ENCODE measurements at regions not wholly inside any gene's neighbourhood (a gene's known extent, or its start where the extent isn't known, plus 50 kb on each side); places are given as distances from the start of the nearest gene placed in this dataset.

- DNase-seq (ENCODE audit: low read depth, low spot score) = no peak
- no peak for TF ChIP-seq CTCF (IDR thresholded peaks at IDR 0.05; ENCODE audit: low read depth, low read length)
- in situ Hi-C loops (cut with HindIII; ENCODE audit: low sequenced_read_pairs) = no loop called here
- no peak overlapping the region for H3K4me3 ChIP-seq (ENCODE audit: low read depth, low read length)
These were observed 206.8 kb upstream of the NPSR1 start for GRCh38 chr7:34451183-34451582.

- H3K4me3 ChIP-seq (ENCODE audit: low read depth, low read length) = no peak overlapping the region
- DNase-seq (ENCODE audit: low read depth, low spot score) = peak; percentile 48
- no peak for TF ChIP-seq CTCF (IDR thresholded peaks at IDR 0.05; ENCODE audit: low read depth, low read length)
- in situ Hi-C loops (cut with HindIII; ENCODE audit: low sequenced_read_pairs) = no loop called here
These were observed 206.1 kb upstream of the NPSR1 start for GRCh38 chr7:34451923-34452322.

- no peak for DNase-seq (ENCODE audit: low read depth, low spot score)
- in situ Hi-C loops (cut with HindIII; ENCODE audit: low sequenced_read_pairs) = no loop called here
These were observed 205.7 kb upstream of the NPSR1 start for GRCh38 chr7:34452363-34452762.

GRCh38 chr7:34453150-34453549, 204.9 kb upstream of the NPSR1 start:
- in situ Hi-C loops (cut with HindIII; ENCODE audit: low sequenced_read_pairs) = no loop called here
- peak; percentile 48 for DNase-seq (ENCODE audit: low read depth, low spot score)
- TF ChIP-seq CTCF (IDR thresholded peaks at IDR 0.05; ENCODE audit: low read depth, low read length) = no peak
- H3K4me3 ChIP-seq (ENCODE audit: low read depth, low read length) = no peak overlapping the region

More at GRCh38 chr7:34452363-34452762, 205.7 kb upstream of the NPSR1 start:
- H3K4me3 ChIP-seq (ENCODE audit: low read depth, low read length) = no peak overlapping the region
- TF ChIP-seq CTCF (IDR thresholded peaks at IDR 0.05; ENCODE audit: low read depth, low read length) = no peak

GRCh38 chr7:34454381-34454780, 203.6 kb upstream of the NPSR1 start:
- no peak overlapping the region for H3K4me3 ChIP-seq (ENCODE audit: low read depth, low read length)
- no peak for TF ChIP-seq CTCF (IDR thresholded peaks at IDR 0.05; ENCODE audit: low read depth, low read length)
- in situ Hi-C loops (cut with HindIII; ENCODE audit: low sequenced_read_pairs) = no loop called here

GRCh38 chr7:34457329-34457728, 200.7 kb upstream of the NPSR1 start:
- in situ Hi-C loops (cut with HindIII; ENCODE audit: low sequenced_read_pairs) = no loop called here
- DNase-seq (ENCODE audit: low read depth, low spot score) = no peak
- no peak for TF ChIP-seq CTCF (IDR thresholded peaks at IDR 0.05; ENCODE audit: low read depth, low read length)
- H3K4me3 ChIP-seq (ENCODE audit: low read depth, low read length) = no peak overlapping the region

More at GRCh38 chr7:34454381-34454780, 203.6 kb upstream of the NPSR1 start:
- no peak for DNase-seq (ENCODE audit: low read depth, low spot score)

GRCh38 chr7:34463830-34464229, 194.2 kb upstream of the NPSR1 start:
- DNase-seq (ENCODE audit: low read depth, low spot score) = no peak
- no peak overlapping the region for H3K4me3 ChIP-seq (ENCODE audit: low read depth, low read length)
- in situ Hi-C loops (cut with HindIII; ENCODE audit: low sequenced_read_pairs) = no loop called here
- no peak for TF ChIP-seq CTCF (IDR thresholded peaks at IDR 0.05; ENCODE audit: low read depth, low read length)

Data from astrocyte of the spinal cord (primary cell).